ENCODE measurements at regions not wholly inside any gene's neighbourhood (a gene's known extent, or its start where the extent isn't known, plus 50 kb on each side); places are given as distances from the start of the nearest gene placed in this dataset.

DNA sequence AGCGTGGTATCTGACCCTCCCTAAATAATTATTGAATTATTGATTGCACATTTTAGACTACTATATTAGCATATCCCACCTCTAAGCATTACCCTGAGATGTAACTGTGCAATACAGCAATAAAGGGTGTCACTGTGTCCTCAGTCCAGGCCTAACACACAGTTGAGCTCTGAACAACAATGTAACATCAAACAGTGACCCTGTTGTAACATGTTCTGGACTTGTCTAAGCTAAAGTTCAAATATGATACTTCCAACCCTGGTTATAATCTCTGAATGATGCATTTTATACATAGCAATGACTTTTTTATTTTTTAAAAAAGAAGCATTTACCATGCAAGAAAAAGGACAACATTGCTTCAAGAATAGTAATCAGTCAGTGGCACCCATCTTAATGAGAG lies 61.6 kb upstream of the DMD start:
- TF ChIP-seq EZH2phosphoT487 (IDR thresholded peaks at IDR 0.05; ENCODE audit: insufficient read depth, low read depth) (no peak), EZH2 (IDR thresholded peaks at IDR 0.05; ENCODE audit: insufficient read depth, poor library complexity, severe bottlenecking) (no peak)
- Histone ChIP-seq H2AFZ (no peak overlapping the region), H4K20me1 (ENCODE audit: insufficient read depth) (no peaks in the 10 kb centered on the region), H3K27me3 (replicated peaks; ENCODE audit: insufficient read depth) (no peaks in the 10 kb centered on the region), H3K9me2 (ENCODE audit: insufficient read depth) (no peaks in the 10 kb centered on the region), H3K9me3 (ENCODE audit: low read depth) (no peaks in the 10 kb centered on the region), H3K4me3 (no peak overlapping the region), H3K79me2 (ENCODE audit: insufficient read depth) (no peaks in the 10 kb centered on the region), H3K4me2 (ENCODE audit: unreplicated experiment) (no peak overlapping the region), H3K4me1 (ENCODE audit: insufficient read depth) (no peaks in the 10 kb centered on the region), H3F3A (ENCODE audit: insufficient read depth) (no peaks in the 10 kb centered on the region), H3K36me3 (ENCODE audit: low read depth) (no peaks in the 10 kb centered on the region), H3K9ac (no peak overlapping the region), H3K27ac (no peak overlapping the region)
- no peak for DNase-seq
- in situ Hi-C loops (cut with MboI): no loop called here
- 0% methylated on average over 1 of the region's 1 CpG for WGBS, 2 experiments (ENCODE audit: low coverage in 1 of 2, low lambda C conversion rate in 2 of 2, missing lambda C conversion rate in 2 of 2)

Data from GM23248 (cell line).